NCI-H524 treated with DMSO at 0.1 percent for 48 hours (cell line): ENCODE measurements at regions not wholly inside any gene's neighbourhood (a gene's known extent, or its start where the extent isn't known, plus 50 kb on each side); places are given as distances from the start of the nearest gene placed in this dataset.

Experiments used
- DNase-seq: peaks from one replicate; lab custom pipeline; 2025; lab: John Stamatoyannopoulos, UW

DNA sequence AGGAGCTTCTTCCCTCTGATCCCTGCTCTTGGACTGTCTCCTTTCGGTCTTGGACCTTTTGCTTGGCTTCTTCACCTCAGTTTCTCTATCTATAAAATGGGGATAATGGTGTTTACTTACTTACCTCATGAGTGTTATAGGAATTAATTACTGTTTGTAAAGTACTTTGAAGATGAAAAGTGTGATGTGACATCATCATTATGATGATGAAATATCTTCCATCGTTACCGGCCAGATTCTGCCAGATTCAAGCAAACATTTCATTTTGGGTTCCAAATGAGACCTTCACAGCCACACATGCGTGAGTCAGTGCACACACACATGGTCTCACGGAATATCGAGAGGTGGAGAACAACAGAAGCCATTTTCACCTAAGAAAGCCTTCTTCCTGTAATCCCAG is 220.1 kb upstream of the RPL34 start:
- no peak for DNase-seq

DNA sequence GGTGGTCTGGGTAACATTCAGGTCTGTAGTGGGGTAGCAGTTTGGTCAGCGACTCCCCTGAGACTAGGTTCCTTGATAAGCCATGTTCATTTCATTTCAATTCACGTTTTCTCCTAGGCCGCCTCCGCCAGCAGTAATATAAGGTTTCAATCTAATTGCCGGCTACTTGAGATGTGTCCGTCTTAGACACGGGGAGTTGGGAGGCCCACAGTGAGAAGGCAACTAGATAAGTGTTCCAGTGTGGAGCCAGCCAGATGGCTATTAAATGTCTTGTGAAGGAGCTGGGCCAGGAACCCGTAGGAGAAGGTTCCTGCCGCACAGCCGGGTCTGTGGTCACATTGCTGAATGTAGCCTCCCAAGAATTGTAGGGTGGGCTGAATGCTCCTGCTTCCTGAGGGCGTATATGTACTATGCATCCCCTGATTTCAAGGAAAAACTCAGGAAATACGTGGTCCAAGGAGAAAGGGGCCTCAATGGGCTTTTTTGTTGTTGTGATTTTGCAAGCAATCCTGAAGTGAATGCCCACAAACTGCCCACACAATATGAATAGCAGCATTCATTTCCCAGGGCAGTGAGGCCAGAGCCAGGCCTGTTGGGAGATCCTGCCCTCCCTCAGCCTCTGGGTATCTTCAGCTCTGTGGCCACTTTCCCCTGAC is 220.6 kb upstream of the RPL34 start:
- DNase-seq: no peak

DNA sequence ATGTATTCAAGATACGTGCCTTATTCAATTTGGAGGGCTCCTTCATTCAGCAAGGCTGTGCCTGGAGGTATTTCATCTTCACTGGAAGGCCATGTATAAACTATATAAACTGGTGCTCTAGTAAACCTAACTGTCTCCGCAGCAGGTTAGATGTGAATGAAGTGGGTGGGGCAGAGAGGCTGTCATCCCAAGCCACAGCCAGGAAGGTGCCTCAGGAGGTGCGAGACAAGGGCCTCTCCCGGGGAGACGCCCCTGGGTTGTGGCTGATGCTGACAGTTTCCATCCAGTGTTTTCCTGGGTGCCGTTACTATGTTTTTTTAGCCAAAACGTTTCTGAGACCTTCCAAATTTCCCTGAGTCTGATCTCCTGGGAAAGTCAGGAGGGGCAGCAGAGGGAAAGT is 221.5 kb upstream of the RPL34 start:
- DNase-seq: no peak

DNA sequence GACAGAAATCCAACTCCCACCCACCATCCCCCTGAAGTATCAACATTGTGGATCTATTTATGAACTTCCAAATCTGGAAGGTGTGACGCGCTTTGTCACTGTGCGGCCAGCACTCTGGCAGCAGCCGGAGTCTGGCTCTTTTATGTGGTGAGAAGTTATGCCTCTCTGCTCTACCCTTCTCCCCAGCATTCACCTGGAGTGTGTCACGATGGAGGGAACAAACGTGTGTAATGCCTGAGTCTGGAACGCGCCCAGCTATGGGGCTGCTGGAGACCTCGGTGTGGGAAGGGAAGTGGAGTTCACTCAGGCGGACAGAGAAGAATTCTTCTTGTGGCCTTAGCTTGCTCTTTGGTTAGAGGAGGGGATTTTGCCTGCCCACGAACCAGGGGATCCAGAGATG is 222.1 kb upstream of the RPL34 start:
- no peak for DNase-seq

DNA sequence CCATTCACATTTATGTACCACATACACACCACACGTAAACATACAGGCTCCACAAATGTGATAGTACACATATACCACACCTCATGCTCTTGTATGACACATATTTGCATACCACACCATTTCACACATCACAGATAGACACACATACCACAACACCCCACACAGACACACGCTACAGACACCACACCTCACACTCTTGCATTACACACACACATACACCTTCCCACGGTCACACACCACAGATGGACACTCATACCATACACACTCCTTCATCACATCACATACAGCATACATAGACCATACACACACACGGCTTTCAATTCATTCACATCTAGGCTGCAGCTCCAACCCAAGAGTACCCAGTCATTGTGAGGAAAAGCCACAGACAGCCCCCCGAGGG is 222.5 kb upstream of the RPL34 start:
- no peak for DNase-seq

DNA sequence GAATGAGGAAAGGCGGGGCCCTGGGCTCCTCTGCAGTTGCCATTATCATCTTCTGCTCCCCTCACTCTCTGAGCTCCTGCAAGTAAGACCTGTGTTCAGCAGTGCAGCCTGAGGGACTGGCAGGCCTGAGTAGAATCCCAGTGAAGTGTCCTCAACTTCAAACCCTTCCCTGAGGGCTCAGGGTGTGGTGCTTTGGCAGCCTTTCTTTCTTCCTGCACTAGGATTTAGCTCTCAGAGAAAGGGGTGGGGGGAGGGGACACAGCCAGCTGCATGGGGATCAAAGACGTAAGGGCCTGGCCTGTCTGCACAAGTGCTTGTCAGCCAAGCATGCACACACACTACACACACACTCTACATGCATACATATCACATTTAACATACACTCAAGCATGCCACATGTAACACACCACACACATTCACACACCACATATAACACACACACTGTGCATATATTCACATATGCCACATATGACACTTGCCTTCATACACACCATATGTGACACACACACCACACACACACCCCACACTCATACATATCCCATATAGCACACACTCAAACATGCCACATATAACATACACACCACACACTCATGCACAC is 223.4 kb upstream of the RPL34 start:
- no peak for DNase-seq

DNA sequence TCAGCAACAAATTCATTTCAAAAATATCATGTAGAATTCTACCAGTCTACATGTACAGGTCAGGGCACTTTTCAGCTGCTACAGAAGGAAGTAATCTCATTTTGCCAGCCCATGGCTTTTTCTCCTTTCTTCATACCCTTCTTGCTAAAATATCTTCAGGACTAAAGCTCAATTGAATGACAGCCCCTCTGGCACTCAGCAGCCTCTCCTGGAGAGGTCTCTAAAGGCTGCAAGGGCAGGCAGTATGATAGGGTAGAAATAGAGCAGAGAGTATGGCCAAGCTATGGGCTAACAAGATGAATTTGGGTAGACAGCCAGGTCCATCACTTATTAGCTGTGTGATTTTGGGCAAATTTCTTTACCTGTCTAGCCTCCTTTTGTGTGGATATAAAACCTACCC is 224.6 kb upstream of the RPL34 start:
- no peak for DNase-seq

DNA sequence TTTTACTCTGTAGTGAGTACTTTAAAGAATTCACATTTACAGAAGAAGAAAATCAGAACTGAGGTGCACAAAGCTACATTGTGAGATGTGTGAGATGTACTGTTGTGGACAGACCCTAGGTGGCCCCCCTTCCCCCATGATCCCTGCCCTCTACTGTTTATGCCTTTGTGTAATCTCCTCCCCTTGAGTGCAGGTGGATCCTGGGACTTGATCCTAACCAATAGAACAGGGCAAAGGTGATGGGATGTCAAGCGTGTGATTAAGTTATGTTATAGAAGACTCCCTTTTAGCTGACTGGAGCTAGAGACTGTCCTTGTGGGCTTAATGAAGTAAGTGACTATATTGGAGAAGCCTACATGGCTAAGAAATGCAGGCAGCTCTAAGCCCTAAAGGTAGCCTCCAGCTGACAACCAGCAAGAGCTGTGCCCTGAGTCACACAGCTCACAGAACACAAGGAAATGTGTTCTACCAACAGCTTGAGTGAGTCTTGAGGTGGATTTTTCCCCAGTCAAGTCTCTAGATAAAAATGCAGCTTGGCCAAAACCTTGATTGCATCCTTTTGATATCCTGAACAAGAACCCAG is 225.2 kb upstream of the LEF1 start:
- no peak for DNase-seq

DNA sequence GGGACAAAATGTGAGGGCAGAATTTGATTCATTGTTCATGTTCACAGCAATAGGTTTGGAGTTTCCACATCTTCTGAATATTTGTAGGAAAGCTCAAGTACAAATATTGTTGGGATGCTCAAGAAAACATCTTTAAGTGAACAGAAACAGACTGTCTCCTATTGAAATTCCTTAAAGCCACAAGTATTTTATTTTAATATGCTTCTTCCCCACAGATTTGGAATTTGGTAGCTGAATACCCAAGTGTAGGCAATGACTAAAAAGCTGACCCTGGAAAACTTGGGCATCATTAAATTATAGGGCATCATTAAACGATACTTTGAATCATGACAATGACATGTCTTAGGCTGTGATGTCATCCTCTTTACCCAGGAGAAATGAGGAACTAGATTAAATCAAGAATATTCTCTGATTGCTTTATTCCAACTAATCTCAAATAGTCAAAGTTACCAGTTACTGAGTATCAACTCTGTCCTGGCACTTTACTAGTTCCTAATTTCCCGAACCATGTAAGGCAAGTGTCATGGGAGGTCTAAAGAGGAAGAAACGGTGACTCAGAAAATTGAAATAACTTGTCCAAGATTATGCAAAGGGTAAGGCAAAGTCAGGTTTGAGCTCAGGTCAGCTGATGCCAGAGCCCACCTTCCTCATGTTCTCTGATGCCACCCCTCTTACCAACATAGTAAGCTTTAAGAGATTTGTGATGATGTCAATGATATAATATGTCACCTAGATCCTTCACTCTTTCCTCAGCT is 223.1 kb upstream of the LEF1 start:
- DNase-seq: no peak

DNA sequence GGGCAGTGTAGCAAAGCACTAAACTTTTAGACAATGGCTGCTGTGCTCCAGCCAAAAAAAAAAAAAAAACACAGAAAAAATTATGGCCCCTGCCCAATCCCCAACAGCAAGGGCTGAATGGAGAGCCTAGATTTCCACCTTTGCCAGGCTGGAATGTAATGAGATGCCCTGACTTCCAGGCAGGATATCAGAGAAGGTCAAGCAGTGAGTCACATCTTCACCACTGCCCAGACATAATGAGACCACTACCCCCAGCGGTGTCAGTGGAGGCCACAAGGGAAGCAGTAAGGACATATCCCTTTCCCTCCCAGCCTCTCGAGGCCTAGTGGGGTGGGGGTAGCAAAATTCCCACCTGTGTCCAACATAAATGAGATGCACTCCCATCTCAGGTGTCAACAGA is 216.3 kb upstream of the LEF1 start:
- DNase-seq: no peak

DNA sequence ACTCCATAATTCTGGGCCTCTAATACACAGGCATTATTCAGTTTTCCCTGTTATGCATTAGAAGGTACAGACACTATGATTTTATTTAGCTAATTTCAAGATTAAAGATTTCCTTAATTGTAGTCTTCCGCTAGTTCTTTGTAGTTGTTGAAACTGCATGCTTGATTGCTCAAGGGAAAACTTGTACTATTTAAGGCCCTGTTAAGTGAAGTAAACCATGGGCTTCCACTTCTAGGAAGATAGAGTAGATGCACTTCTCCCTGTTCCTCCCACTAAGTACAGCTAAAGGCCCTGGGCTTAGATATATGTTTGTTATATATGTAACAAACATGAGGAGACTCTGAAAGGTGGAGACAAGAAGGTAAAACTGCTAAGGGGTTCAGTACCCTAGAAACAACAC is 215.8 kb upstream of the LEF1 start:
- no peak for DNase-seq

DNA sequence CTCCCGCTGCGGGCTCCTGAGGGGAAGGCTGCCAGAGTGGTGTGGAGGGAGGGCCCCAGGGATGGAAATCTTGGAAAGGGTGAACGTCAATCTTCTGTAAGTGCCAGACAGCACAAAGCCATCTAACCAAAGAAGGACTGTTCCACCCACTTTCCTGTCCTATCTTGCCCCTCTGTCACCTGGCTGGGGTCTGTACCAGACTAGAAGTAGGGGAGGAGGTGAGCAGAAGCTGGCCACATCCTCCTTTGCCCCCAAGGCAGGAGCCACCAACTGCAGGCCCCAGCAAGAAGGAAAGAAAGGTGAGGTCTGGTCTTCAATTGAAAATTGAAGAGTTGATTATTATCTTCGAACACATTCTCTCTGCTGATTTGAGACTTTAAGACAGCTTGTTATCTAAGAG is 214.4 kb upstream of the LEF1 start:
- no peak for DNase-seq

DNA sequence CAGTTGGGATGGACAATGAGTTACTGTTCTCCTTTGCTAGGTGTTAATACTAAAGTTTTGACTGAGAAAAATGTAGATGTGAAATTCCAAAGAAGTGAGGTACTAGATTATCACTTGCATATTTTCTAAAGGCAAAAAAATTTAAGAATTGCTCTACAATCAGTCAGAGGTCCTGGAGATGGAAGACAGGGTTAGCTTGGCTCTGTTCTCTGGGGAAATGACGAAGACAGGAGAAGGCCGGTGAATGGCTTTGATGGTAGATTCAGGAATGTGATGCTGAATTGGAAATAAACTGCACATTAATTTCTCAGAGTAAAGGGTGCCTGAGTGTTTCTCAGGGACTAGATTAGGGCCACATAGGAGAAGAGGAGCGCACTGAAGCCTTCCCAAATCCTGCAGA is 214.0 kb upstream of the LEF1 start:
- no peak for DNase-seq

DNA sequence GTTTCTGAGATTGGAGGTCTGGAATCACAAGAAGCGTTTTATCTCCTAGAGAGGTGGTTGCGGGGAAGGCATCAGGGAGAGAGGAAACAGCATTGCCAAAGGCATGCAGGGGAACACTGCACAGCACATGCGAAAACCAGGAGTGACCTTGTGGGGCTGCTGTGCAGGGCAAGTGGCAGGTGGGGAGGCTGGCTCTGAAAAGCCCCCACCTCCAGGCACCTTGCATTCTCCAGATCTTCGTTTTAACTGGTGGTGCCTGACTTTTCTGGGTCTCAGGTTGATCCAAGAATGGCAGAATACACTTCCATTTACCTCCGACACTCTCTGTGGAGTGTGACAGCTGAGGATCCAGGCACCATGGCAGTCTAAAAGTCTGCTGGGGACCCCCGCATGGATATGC is 209.4 kb upstream of the LEF1 start:
- no peak for DNase-seq

DNA sequence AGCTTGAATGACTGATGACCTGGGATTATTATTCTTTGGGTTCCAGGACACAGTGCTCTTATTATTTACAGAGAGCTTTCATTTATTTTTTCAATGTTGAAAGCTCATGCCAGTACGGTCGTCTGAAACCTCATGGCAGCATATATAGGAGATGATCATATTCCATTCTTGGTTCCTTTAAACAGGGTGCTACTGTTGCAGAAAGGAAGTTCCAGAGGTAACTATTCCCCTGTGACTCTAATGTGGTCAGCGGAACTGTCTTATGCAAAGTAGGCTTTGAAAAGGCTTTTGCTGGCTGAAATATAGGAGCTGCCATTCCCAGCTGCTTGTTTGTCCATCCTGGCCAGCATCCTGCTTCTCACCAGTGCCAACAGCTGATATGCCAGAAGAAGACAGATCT is 208.3 kb upstream of the LEF1 start:
- no peak for DNase-seq

DNA sequence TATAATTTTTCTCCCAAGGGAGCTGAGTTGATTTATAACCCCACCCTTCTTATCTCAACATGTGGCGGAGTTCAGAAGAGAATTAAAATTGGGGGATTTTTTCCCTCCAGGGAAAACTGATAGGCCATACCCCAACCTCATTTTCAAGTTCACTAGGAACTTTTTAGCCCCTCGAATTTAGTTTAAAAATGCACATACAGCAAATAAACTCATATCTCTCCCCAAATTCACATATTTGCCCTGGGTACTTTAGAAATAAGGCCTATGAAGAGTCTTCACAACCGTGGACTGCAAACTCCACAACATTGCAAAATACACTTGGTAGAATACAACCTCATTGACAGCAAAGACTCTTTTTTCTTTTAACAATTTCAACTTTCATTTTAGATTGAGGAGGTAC is 206.7 kb upstream of the LEF1 start:
- DNase-seq: no peak

DNA sequence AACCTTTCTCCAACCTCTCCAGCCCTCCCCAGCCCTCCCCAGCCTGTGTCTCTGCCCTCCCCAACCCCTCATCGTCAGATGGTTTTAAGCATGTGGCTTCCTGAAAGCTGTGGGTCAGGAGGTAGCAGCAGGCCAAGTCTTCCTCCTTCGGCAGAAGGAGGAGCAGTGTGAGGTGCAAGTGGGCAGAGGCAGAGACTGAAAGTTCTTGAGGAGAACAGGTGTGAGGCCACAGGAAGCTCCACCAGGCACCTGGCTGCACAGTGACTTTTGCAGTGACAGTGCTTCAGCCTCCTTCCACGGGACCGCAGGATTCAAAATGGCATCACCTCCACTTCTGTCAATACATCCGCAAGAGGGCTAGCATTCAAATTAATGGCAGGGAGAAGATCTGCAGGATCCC is 203.9 kb upstream of the LEF1 start:
- DNase-seq: no peak

DNA sequence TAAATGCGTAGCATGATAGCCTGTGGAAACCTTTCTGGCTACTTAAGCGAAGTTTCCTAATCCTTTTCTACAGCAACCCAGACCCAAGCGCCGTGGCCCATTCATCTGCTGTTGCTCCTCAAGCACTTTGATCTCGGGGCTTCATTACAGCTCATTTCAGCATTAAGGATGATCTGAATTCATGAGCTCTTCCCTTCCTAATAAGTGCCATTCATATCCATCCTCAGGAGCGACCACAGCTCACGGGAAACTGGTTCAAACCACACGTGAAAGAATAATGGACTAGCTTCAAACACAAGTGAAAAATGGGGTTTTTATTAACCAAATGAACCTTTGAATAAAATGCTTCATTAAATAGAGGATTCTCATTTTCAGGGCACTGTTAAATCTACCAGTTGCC is 202.6 kb upstream of the LEF1 start:
- no peak for DNase-seq

DNA sequence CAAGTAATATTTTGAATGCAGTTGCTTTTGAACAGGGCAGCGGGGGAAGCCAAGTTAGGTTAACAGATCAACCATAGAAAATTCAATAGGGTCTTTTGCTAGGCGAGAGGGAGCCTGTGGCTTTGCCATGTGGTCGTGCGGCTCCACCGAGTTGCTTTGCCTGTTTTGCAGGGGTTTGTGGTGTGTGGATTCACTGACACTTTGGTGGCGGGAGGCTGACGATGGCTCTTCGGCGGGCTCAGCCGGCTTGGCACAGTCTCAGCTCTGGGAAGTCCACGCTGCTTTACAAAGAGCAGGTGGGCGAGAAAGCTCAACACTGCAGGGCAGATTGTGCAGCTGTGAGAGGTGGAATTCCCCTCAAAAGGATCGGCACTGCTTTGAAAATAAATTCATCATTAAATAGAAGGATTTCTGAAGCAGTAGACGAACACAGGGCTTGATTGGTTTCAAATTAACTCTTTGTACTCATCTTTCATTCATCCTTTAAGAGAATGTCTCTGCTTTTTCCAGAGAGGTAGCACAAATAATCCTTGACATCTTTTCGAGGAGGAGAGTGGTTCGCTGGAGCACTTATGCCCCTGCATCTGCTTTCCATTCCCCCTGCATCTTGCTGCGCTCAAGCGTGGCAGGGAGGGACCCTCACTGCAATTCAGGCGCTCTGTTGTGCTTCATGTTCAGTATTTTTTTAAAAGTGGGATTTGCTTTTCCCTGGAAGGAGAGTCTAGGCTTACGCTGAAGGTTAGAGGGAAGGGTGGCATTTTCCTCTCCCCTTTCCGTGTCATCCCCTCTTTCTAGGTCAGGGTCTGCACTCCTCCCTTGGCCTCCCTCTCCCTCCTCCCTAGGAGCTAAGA is 201.8 kb upstream of the LEF1 start:
- no peak for DNase-seq

DNA sequence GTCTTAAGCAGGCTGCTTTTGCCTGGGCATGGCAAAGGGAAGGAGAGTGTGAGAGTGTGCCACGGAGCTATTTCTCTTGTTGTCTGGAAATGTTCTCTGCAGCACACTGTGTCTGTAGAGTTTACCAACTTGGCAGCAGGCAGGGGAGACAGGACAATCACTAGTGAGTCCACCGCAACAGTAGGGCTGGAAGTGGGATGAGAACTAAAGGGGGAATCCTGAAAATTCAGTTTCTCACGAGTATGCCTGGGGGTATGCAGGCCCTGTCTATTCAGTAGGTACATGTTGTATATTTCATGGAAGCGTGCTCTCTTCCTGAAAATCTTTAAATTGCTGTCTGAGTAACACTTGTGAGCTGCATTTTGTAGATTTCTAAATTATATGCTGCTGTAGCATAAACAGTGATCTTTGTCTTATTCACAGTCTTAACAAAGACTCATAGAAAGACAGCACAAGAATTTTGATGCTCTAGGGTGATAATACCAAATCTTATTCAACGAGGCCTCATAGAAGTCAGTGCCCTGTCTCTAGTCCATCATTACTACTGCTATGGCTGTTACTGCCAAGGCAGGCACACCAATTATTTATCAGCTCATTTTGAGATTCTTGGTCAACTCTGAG is 200.4 kb upstream of the LEF1 start:
- DNase-seq: no peak

DNA sequence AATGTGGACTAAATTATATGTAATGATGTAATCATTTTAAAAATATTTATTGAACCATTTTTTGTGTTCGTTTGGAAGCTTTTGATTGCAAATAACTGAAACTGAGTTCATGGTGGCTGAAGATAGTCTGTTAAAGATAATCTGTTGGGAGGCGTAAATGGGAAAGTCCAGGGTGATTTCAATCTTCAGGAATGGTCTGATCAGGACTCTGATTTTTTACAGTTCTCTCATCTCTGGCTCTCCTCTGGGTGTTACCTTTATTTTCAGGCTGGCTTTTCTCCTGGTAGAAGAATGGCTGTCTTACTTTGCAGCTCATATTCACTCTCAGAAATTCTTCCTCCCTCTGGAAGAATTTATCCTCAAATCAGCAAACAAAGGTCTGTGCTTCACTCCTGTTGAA is 199.0 kb upstream of the LEF1 start:
- no peak for DNase-seq

DNA sequence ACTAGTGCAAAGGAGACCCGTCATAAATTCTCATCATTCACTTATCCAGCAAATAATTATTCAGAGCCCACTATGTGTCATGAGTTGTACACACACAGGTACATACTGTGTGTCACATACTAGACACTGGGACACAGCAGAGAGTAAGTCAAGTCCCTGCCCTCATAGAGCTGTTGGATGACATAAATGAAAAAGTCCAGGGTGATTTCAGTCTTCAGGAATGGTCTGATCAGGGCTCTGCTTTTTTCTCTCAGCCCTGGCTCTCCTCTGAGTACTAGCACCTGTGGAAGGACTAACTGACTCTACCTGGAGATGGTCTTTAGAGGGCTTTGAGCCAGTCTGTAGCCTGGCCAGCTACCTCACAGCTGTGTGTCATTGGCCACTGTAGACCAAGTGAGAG is 198.0 kb upstream of the LEF1 start:
- no peak for DNase-seq
